SK-N-SH (cell line): ENCODE measurements at regions not wholly inside any gene's neighbourhood (a gene's known extent, or its start where the extent isn't known, plus 50 kb on each side); places are given as distances from the start of the nearest gene placed in this dataset.

Experiments used
- EZH2phosphoT487 ChIP-seq: fragments of 200-600 bp; sonication (generic); IDR thresholded peaks from 2 replicates; pipeline ENCODE4 v1.6.1; 2017; ENCODE audit warnings: low read depth, mixed run types, mild to moderate bottlenecking, antibody characterized with exemption, moderate library complexity, borderline replicate concordance
- GATA2 ChIP-seq: sonication (generic); formaldehyde crosslinking; IDR thresholded peaks from 2 replicates; pipeline ENCODE4 v1.5.0; 2020; ENCODE audit warnings: mild to moderate bottlenecking, missing genetic modification reagents
- MXI1 ChIP-seq: IDR thresholded peaks from 2 replicates; pipeline ENCODE4 v1.6.1; 2012; ENCODE audit warnings: mild to moderate bottlenecking, low read depth, low read length, improper control_type of control experiment
- RAD21 ChIP-seq: IDR thresholded peaks from 2 replicates; pipeline ENCODE4 v1.6.1; 2012; ENCODE audit warnings: mild to moderate bottlenecking, low read length
- TEAD4 ChIP-seq: IDR thresholded peaks from 2 replicates; pipeline ENCODE4 v1.4.0; 2012; ENCODE audit warnings: mild to moderate bottlenecking, borderline replicate concordance; ENCODE audit not compliant: insufficient read depth
- YY1 ChIP-seq: IDR thresholded peaks from 2 replicates; pipeline ENCODE4 v1.4.0; 2012; ENCODE audit warnings: low read depth, mild to moderate bottlenecking
- TF ChIP-seq, protein P1 (sequence below): fragments of 200-600 bp; sonication (generic); IDR thresholded peaks from 2 replicates; pipeline ENCODE4 v1.6.1; 2017; ENCODE audit warnings: antibody characterized with exemption, mild to moderate bottlenecking, moderate library complexity
- TF ChIP-seq, protein P2 (sequence below): IDR thresholded peaks from 2 replicates; pipeline ENCODE4 v1.6.1; 2012; ENCODE audit warnings: mild to moderate bottlenecking, low read depth, low read length, moderate library complexity
- TF ChIP-seq, protein P3 (sequence below): IDR thresholded peaks from 2 replicates; pipeline ENCODE4 v1.4.0; 2012; ENCODE audit warnings: low read depth

DNA sequence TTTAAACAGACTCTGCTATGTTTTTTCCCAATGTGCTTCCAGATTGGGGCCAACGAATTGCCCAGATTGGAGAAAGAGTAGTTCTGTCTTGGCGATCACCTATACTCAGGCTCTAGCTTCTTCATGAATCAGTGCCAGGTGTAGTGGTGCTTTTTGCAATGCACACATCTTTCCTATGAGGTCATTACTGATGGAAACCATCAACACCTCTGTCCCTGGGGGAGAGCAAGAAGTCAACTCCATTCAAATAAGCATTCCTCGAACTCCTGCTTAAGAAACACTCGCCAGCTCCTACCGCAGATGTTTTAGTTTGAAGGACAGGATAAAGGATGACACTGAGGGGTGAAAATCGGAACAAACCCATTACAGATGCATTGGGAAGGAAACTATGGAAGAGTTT is 156.5 kb upstream of the DKK2 start:
- TF ChIP-seq YY1 (no peak), MXI1 (no peak), RAD21 (no peak), GATA2 (CRISPR knock-in tag) (no peak), EZH2phosphoT487 (no peak), TEAD4 (no peak)
- TF ChIP-seq, protein P1, sequence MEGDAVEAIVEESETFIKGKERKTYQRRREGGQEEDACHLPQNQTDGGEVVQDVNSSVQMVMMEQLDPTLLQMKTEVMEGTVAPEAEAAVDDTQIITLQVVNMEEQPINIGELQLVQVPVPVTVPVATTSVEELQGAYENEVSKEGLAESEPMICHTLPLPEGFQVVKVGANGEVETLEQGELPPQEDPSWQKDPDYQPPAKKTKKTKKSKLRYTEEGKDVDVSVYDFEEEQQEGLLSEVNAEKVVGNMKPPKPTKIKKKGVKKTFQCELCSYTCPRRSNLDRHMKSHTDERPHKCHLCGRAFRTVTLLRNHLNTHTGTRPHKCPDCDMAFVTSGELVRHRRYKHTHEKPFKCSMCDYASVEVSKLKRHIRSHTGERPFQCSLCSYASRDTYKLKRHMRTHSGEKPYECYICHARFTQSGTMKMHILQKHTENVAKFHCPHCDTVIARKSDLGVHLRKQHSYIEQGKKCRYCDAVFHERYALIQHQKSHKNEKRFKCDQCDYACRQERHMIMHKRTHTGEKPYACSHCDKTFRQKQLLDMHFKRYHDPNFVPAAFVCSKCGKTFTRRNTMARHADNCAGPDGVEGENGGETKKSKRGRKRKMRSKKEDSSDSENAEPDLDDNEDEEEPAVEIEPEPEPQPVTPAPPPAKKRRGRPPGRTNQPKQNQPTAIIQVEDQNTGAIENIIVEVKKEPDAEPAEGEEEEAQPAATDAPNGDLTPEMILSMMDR, result no peak
- TF ChIP-seq, protein P2, sequence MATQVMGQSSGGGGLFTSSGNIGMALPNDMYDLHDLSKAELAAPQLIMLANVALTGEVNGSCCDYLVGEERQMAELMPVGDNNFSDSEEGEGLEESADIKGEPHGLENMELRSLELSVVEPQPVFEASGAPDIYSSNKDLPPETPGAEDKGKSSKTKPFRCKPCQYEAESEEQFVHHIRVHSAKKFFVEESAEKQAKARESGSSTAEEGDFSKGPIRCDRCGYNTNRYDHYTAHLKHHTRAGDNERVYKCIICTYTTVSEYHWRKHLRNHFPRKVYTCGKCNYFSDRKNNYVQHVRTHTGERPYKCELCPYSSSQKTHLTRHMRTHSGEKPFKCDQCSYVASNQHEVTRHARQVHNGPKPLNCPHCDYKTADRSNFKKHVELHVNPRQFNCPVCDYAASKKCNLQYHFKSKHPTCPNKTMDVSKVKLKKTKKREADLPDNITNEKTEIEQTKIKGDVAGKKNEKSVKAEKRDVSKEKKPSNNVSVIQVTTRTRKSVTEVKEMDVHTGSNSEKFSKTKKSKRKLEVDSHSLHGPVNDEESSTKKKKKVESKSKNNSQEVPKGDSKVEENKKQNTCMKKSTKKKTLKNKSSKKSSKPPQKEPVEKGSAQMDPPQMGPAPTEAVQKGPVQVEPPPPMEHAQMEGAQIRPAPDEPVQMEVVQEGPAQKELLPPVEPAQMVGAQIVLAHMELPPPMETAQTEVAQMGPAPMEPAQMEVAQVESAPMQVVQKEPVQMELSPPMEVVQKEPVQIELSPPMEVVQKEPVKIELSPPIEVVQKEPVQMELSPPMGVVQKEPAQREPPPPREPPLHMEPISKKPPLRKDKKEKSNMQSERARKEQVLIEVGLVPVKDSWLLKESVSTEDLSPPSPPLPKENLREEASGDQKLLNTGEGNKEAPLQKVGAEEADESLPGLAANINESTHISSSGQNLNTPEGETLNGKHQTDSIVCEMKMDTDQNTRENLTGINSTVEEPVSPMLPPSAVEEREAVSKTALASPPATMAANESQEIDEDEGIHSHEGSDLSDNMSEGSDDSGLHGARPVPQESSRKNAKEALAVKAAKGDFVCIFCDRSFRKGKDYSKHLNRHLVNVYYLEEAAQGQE, result no peak
- TF ChIP-seq, protein P3, sequence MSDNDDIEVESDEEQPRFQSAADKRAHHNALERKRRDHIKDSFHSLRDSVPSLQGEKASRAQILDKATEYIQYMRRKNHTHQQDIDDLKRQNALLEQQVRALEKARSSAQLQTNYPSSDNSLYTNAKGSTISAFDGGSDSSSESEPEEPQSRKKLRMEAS, result no peak
